ENCODE measurements at regions not wholly inside any gene's neighbourhood (a gene's known extent, or its start where the extent isn't known, plus 50 kb on each side); places are given as distances from the start of the nearest gene placed in this dataset.

- no peaks in the 10 kb centered on the region for H3K79me1 ChIP-seq (ENCODE audit: insufficient read depth, low read depth, low read length, poor library complexity, severe bottlenecking)
- no peak for TF ChIP-seq CTCF (conservative IDR thresholded peaks at IDR 0.05)
- H2BK120ac ChIP-seq (ENCODE audit: low read depth, low read length, poor library complexity, severe bottlenecking): no peak overlapping the region
- H3K56ac ChIP-seq (ENCODE audit: insufficient read length, low read depth, low read length): no peak overlapping the region
- H2BK5ac ChIP-seq (ENCODE audit: insufficient read length, low read length): no peak overlapping the region
- no peak overlapping the region for H4K91ac ChIP-seq (ENCODE audit: insufficient read length, low read depth, low read length)
- no peak overlapping the region for H3K9ac ChIP-seq (ENCODE audit: extremely low read depth, insufficient read length, low read length)
- no peaks in the 10 kb centered on the region for H3K27me3 ChIP-seq (ENCODE audit: insufficient read depth, low read length)
- H3K36me3 Mint-ChIP-seq (ENCODE audit: insufficient read depth in 1 of 3, low read depth in 3 of 3): peaks cover 17 to 36% (median 18%) of the 10 kb centered on the region in 3 experiments
- H3K27ac ChIP-seq (ENCODE audit: insufficient read length, low read depth, low read length): no peak overlapping the region
- H3K9me3 Mint-ChIP-seq: peaks cover 42 to 43% of the 10 kb centered on the region in 2 experiments
- H2AFZ ChIP-seq (ENCODE audit: low read length): no peak overlapping the region
- no peaks in the 10 kb centered on the region for H3K4me1 ChIP-seq (ENCODE audit: insufficient read depth, low read length)
- no peak overlapping the region for H3K4me2 ChIP-seq (ENCODE audit: insufficient read depth, insufficient read length, low read length)
- no peak overlapping the region for H3T11ph ChIP-seq (ENCODE audit: low read length)
- H3K23me2 ChIP-seq (ENCODE audit: insufficient read length, low read depth, low read length, poor library complexity, severe bottlenecking): no peaks in the 10 kb centered on the region
- no peaks in the 10 kb centered on the region for H4K20me1 ChIP-seq (ENCODE audit: control insufficient read depth, insufficient read depth, insufficient read length)
- H3K4me1 Mint-ChIP-seq: peaks cover 1% of the 10 kb centered on the region in 2 experiments
- no peak overlapping the region for H3K27ac Mint-ChIP-seq
- H3K14ac ChIP-seq (ENCODE audit: insufficient read depth, low read length): no peak overlapping the region
- no peak overlapping the region for H3K18ac ChIP-seq (ENCODE audit: insufficient read length, low read depth, low read length)
- no peak overlapping the region for H2AK5ac ChIP-seq (ENCODE audit: insufficient read length, low read length)
- H4K5ac ChIP-seq (ENCODE audit: insufficient read length, low read depth, low read length): no peak overlapping the region
- H3K4me3 Mint-ChIP-seq: no peak overlapping the region
- no peak for DNase-seq
- H3K23ac ChIP-seq (ENCODE audit: insufficient read length, low read depth, low read length): no peak overlapping the region
- no peak overlapping the region for H2BK12ac ChIP-seq (ENCODE audit: insufficient read length, low read depth, low read length)
- H3K4ac ChIP-seq (ENCODE audit: low read depth, low read length): no peak overlapping the region
- no peak overlapping the region for H2BK20ac ChIP-seq (ENCODE audit: low read depth, low read length, poor library complexity, severe bottlenecking)
- H2BK15ac ChIP-seq (ENCODE audit: low read depth, low read length): no peak overlapping the region
- H4K8ac ChIP-seq (replicated peaks; ENCODE audit: insufficient read length, low read depth, low read length): no peak overlapping the region
- no peaks in the 10 kb centered on the region for H3K27me3 Mint-ChIP-seq (ENCODE audit: low read depth)
- no peaks in the 10 kb centered on the region for H3K79me2 ChIP-seq (ENCODE audit: insufficient read depth, low read length)
- H3K9me3 ChIP-seq (ENCODE audit: control insufficient read depth, low read depth, low read length): peaks cover 7% of the 10 kb centered on the region
Observed at GRCh38 chr5:118211606-118212005, 776.7 kb downstream of the DTWD2 start.
